Panc1 (cell line): ENCODE measurements at regions not wholly inside any gene's neighbourhood (a gene's known extent, or its start where the extent isn't known, plus 50 kb on each side); places are given as distances from the start of the nearest gene placed in this dataset.

Experiments
- CTCF ChIP-seq: fragments of 450-650 bp; IDR thresholded peaks from 2 replicates; pipeline ENCODE4 v1.5.1; 2017; ENCODE audit warnings: mild to moderate bottlenecking
- TCF7L2 ChIP-seq: IDR thresholded peaks from 2 replicates; pipeline ENCODE4 v1.6.1; 2011; ENCODE audit warnings: mild to moderate bottlenecking, low read depth, low read length, inconsistent platforms

- TF ChIP-seq CTCF: no peak
- TF ChIP-seq TCF7L2: no peak
Observed at GRCh38 chr5:38731461-38731860, 114.4 kb upstream of the OSMR start.
